ENCODE measurements at regions not wholly inside any gene's neighbourhood (a gene's known extent, or its start where the extent isn't known, plus 50 kb on each side); places are given as distances from the start of the nearest gene placed in this dataset.

- Histone ChIP-seq H3K27me3 (replicated peaks; ENCODE audit: insufficient read depth) (no peaks in the 10 kb centered on the region), H3K36me3 (no peaks in the 10 kb centered on the region), H3K4me1 (ENCODE audit: control insufficient read depth in 1 of 2, low read depth in 2 of 2) (peaks cover 0 to 8% of the 10 kb centered on the region in 2 donors), H3K27ac (no peak overlapping the region), H3K4me3 (no peak overlapping the region), H3K9me3 (no peaks in the 10 kb centered on the region)
- no peak for DNase-seq (ENCODE audit: low spot score)
- no peak for TF ChIP-seq CTCF (IDR thresholded peaks at IDR 0.05)
- no peak for ATAC-seq (ENCODE audit: insufficient number of reproducible peaks, low FRiP score, low read depth)
Measured at GRCh38 chr6:156699017-156699421, 78.2 kb upstream of the ARID1B start.

- H3K27ac ChIP-seq: no peak overlapping the region
- no peaks in the 10 kb centered on the region for H3K9me3 ChIP-seq
- peaks cover 0 to 8% of the 10 kb centered on the region in 2 donors for H3K4me1 ChIP-seq (ENCODE audit: control insufficient read depth in 1 of 2, low read depth in 2 of 2)
- ATAC-seq (ENCODE audit: insufficient number of reproducible peaks, low FRiP score, low read depth) (no peak), DNase-seq (ENCODE audit: low spot score) (no peak)
- no peak for TF ChIP-seq CTCF (IDR thresholded peaks at IDR 0.05)
- H3K4me3 ChIP-seq: no peak overlapping the region
- no peaks in the 10 kb centered on the region for H3K36me3 ChIP-seq
- no peaks in the 10 kb centered on the region for H3K27me3 ChIP-seq (replicated peaks; ENCODE audit: insufficient read depth)
Measured at GRCh38 chr6:156698239-156699016, 78.8 kb upstream of the ARID1B start.

- TF ChIP-seq CTCF (IDR thresholded peaks at IDR 0.05): no peak
- DNase-seq (ENCODE audit: low spot score) (no peak), ATAC-seq (ENCODE audit: insufficient number of reproducible peaks, low FRiP score, low read depth) (no peak)
- Histone ChIP-seq H3K36me3 (no peaks in the 10 kb centered on the region), H3K27ac (no peak overlapping the region), H3K27me3 (replicated peaks; ENCODE audit: insufficient read depth) (no peaks in the 10 kb centered on the region), H3K4me1 (ENCODE audit: control insufficient read depth in 1 of 2, low read depth in 2 of 2) (peaks cover 0 to 8% of the 10 kb centered on the region in 2 donors), H3K4me3 (no peak overlapping the region), H3K9me3 (no peaks in the 10 kb centered on the region)
Measured at GRCh38 chr6:156697225-156697830, 79.8 kb upstream of the ARID1B start.

GRCh38 chr6:156695742-156696141 is 81.4 kb upstream of the ARID1B start:
- no peak for DNase-seq (ENCODE audit: low spot score)
- Histone ChIP-seq H3K4me1 (ENCODE audit: control insufficient read depth in 1 of 2, low read depth in 2 of 2) (peaks cover 0 to 8% of the 10 kb centered on the region in 2 donors), H3K27me3 (replicated peaks; ENCODE audit: insufficient read depth) (no peaks in the 10 kb centered on the region), H3K4me3 (no peak overlapping the region), H3K36me3 (no peaks in the 10 kb centered on the region), H3K9me3 (no peaks in the 10 kb centered on the region), H3K27ac (no peak overlapping the region)
- no peak for ATAC-seq (ENCODE audit: insufficient number of reproducible peaks, low FRiP score, low read depth)
- no peak for TF ChIP-seq CTCF (IDR thresholded peaks at IDR 0.05)

GRCh38 chr6:156694679-156695078 is 82.5 kb upstream of the ARID1B start:
- TF ChIP-seq CTCF (IDR thresholded peaks at IDR 0.05): no peak
- Histone ChIP-seq H3K9me3 (no peaks in the 10 kb centered on the region), H3K4me3 (no peak overlapping the region), H3K27ac (no peak overlapping the region), H3K36me3 (no peaks in the 10 kb centered on the region), H3K4me1 (ENCODE audit: control insufficient read depth in 1 of 2, low read depth in 2 of 2) (no peaks in the 10 kb centered on the region), H3K27me3 (replicated peaks; ENCODE audit: insufficient read depth) (no peaks in the 10 kb centered on the region)
- ATAC-seq (ENCODE audit: insufficient number of reproducible peaks, low FRiP score, low read depth): no peak
- no peak for DNase-seq (ENCODE audit: low spot score)

Data from thoracic aorta (tissue), 2 donors.